ENCODE measurements at regions not wholly inside any gene's neighbourhood (a gene's known extent, or its start where the extent isn't known, plus 50 kb on each side); places are given as distances from the start of the nearest gene placed in this dataset.

DNA sequence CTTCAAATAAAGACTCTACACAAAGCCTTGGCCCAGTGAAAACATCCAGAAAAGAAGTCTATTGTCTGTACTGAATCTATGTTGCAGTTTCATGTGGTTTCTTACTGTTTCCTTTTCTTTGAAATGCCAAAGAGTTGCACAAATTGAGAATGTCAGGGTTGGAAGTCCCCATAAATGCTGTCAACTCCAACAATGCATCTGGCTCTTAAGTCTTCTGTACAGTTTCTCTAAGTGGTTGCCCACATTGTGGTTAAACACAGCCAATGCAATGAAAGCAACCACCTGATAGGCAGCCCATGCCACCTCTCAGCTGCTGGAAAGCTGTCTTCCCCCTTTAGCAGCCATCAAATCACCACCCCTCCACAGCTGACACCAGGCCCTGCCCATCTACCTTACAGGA, 67.2 kb upstream of the C1GALT1C1 start:
- peak; percentile 36 for DNase-seq (ENCODE audit: low spot score)

DNA sequence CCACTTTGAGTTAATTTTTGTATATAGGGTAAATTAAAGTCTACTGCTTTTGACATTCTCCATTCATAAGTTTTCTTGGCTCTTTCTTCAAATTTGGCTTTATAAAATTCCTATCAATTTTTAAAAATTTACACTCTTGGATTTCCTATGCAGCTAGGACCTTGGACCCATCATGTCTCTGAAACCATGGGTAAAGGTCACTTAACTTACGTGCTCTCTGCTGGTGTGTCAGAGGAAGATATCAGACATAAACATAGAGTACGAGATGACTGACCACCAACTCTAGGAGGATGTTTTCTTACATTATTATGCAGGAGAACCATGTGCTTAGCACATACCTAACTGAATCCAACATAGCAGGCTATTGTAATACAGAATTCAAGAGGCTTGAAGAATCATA, 62.5 kb upstream of the C1GALT1C1 start:
- DNase-seq (ENCODE audit: low spot score), result no peak

DNA sequence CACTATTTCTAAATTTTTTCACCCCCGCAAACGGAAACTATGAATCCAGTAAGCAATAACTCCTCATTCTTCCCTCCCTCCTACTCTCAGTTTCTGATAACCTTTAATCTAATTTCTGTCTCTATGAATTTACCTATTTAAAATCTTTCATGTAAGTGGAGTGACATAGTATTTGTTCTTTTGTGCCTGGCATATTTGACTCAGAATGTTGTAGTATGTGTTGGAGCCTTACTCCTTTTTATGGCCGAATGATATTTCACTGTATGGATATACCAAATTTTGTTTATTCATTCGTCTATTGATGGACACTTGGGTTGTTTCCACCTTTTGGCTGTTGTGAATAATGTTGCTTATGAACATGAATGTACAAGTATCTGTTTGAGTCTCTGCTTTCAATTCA, 61.1 kb upstream of the C1GALT1C1 start:
- DNase-seq (ENCODE audit: low spot score), result no peak

DNA sequence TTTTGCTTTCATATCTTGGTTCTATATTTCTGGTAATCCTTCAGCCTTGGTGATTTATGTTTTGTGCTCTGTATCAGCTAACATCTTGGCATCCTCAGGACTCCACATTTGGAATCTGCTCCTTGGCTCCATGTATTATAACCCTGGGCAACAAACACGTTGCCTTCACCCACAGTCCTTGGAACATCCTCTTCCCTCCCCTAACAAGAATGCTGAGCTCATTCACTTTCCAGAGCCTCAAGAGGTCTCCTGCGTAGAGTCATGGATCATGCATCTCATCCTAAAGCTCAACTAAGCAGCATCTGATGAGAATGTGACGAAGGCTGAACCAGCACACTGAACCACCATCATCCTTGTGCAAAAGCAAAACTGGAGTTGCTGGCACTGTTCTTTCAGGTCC, 60.5 kb upstream of the C1GALT1C1 start:
- DNase-seq (ENCODE audit: low spot score), result no peak

DNA sequence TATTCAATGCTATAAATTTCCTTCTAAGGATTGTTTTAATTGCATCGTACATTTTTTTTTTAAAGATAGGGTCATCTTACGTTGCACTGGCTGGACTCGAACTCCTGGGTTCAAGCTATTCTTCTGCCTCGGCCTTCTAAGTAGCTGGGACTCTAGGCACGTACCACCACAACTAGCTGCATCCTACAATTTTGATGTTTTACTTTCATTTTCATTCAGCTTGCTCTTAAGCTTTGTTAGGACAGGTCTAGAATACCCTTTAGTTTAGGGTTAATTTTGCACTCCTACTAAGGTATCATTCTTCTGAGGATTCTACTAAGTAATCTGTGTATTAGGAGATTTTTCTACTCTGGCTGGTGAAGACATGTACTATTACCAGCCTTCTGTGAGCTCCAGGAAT, 50.2 kb upstream of the C1GALT1C1 start:
- no peak for DNase-seq (ENCODE audit: low spot score)
